ENCODE measurements at regions not wholly inside any gene's neighbourhood (a gene's known extent, or its start where the extent isn't known, plus 50 kb on each side); places are given as distances from the start of the nearest gene placed in this dataset.

DNA sequence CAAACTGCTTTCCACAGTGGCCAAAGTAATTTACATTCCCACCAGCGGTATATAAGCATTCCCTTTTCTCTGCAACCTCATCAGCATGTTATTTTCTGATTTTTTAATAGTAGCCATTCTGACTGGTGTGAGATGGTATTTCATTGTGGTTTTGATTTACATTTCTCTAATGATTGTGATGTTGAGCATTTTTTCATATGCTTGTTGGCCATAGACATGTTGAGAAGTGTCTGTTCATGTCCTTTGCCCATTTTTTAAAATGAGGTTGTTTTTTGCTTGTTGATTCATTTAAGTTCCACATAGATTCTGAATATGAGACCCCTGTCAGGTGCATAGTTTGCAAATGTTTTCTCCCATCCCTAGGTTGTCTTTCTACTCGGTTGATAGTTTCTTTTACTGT, 254.5 kb upstream of the MPDZ start:
- TF ChIP-seq POLR2A (IDR thresholded peaks at IDR 0.05), result no peak
- no peak for TF ChIP-seq POLR2AphosphoS5 (IDR thresholded peaks at IDR 0.05)

All from stomach (tissue), 4 donors.